ENCODE measurements at regions not wholly inside any gene's neighbourhood (a gene's known extent, or its start where the extent isn't known, plus 50 kb on each side); places are given as distances from the start of the nearest gene placed in this dataset.
"Not testable (repeated sequence)": the region's sequence is repeated elsewhere in the genome, so short reads cannot be mapped to it uniquely, and the experiment has no call there.

GRCh38 chr6:97456070-97456469 lies 173.1 kb upstream of the MMS22L start:
- DNase-seq (ENCODE audit: low spot score): no peak

- no peak for DNase-seq (ENCODE audit: low spot score)
Observed at GRCh38 chr6:97459535-97459934, 176.5 kb upstream of the MMS22L start.

- no peak for DNase-seq (ENCODE audit: low spot score)
Observed at GRCh38 chr6:97459986-97460385, 177.0 kb upstream of the MMS22L start.

- peak; percentile 8 for DNase-seq (ENCODE audit: low spot score)
Observed at GRCh38 chr6:97460394-97461080, 177.5 kb upstream of the MMS22L start.

GRCh38 chr6:97461218-97461617 lies 178.2 kb upstream of the MMS22L start:
- DNase-seq (ENCODE audit: low spot score): no peak

GRCh38 chr6:97462031-97462430 lies 179.0 kb upstream of the MMS22L start:
- DNase-seq (ENCODE audit: low spot score): no peak

GRCh38 chr6:97462938-97463598 lies 180.1 kb upstream of the MMS22L start:
- DNase-seq (ENCODE audit: low spot score): no peak

GRCh38 chr6:97465877-97466561 lies 183.0 kb upstream of the MMS22L start:
- DNase-seq (ENCODE audit: low spot score): no peak

GRCh38 chr6:97468981-97469380 lies 186.0 kb upstream of the MMS22L start:
- no peak for DNase-seq (ENCODE audit: low spot score)

GRCh38 chr6:97469451-97469850 lies 186.4 kb upstream of the MMS22L start:
- no peak for DNase-seq (ENCODE audit: low spot score)

- DNase-seq (ENCODE audit: low spot score): no peak
Observed at GRCh38 chr6:97470322-97470721, 187.3 kb upstream of the MMS22L start.

- no peak for DNase-seq (ENCODE audit: low spot score)
Observed at GRCh38 chr6:97473979-97474378, 191.0 kb upstream of the MMS22L start.

GRCh38 chr6:97497713-97498331 lies 214.8 kb upstream of the MMS22L start:
- peak; percentile 67 for DNase-seq (ENCODE audit: low spot score)

GRCh38 chr6:97501853-97502252 lies 218.8 kb upstream of the MMS22L start:
- DNase-seq (ENCODE audit: low spot score): no peak

- DNase-seq (ENCODE audit: low spot score): no peak
Observed at GRCh38 chr6:97508646-97509045, 225.6 kb upstream of the MMS22L start.

- DNase-seq (ENCODE audit: low spot score): not testable (repeated sequence)
Observed at GRCh38 chr6:97513260-97513659, 230.2 kb upstream of the MMS22L start.

- peak; percentile 3 for DNase-seq (ENCODE audit: low spot score)
Observed at GRCh38 chr6:97524811-97525210, 241.8 kb upstream of the MMS22L start.

- DNase-seq (ENCODE audit: low spot score): no peak
Observed at GRCh38 chr6:97535800-97536199, 252.8 kb upstream of the MMS22L start.

GRCh38 chr6:97548354-97548753 lies 265.3 kb upstream of the MMS22L start:
- DNase-seq (ENCODE audit: low spot score): no peak

- no peak for DNase-seq (ENCODE audit: low spot score)
Observed at GRCh38 chr6:97557355-97557754, 274.3 kb upstream of the MMS22L start.

- DNase-seq (ENCODE audit: low spot score): no peak
Observed at GRCh38 chr6:97563529-97563928, 280.5 kb upstream of the MMS22L start.

- DNase-seq (ENCODE audit: low spot score): no peak
Observed at GRCh38 chr6:97572943-97573342, 289.9 kb upstream of the MMS22L start.

- peak; percentile 8 for DNase-seq (ENCODE audit: low spot score)
Observed at GRCh38 chr6:97586344-97586743, 303.3 kb upstream of the MMS22L start.

Data from kidney tubule cell (primary cell).